ENCODE measurements at regions not wholly inside any gene's neighbourhood (a gene's known extent, or its start where the extent isn't known, plus 50 kb on each side); places are given as distances from the start of the nearest gene placed in this dataset.

- no peak for DNase-seq
Measured at GRCh38 chr16:54579106-54579728, 292.6 kb upstream of the IRX3 start.

GRCh38 chr16:54577651-54578128, 291.1 kb upstream of the IRX3 start:
- no peak for DNase-seq

GRCh38 chr16:54576785-54577184, 290.2 kb upstream of the IRX3 start:
- DNase-seq = no peak

- DNase-seq = peak in 1 of 56 donors; percentile 3
Measured at GRCh38 chr16:54568906-54569807, 282.6 kb upstream of the IRX3 start.

- DNase-seq = no peak
Measured at GRCh38 chr16:54564841-54565240, 278.3 kb upstream of the IRX3 start.

- no peak for DNase-seq
Measured at GRCh38 chr16:54554581-54554980, 268.0 kb upstream of the IRX3 start.

- no peak for DNase-seq
Measured at GRCh38 chr16:54548281-54548680, 261.7 kb upstream of the IRX3 start.

GRCh38 chr16:54547052-54547451, 260.5 kb upstream of the IRX3 start:
- DNase-seq = no peak

GRCh38 chr16:54546521-54546920, 259.9 kb upstream of the IRX3 start:
- DNase-seq = peak in 1 of 56 donors; percentile 0

- DNase-seq = no peak
Measured at GRCh38 chr16:54545854-54546511, 259.4 kb upstream of the IRX3 start.

GRCh38 chr16:54544553-54545180, 258.1 kb upstream of the IRX3 start:
- no peak for DNase-seq

GRCh38 chr16:54542805-54543505, 256.4 kb upstream of the IRX3 start:
- no peak for DNase-seq

GRCh38 chr16:54540525-54541180, 254.1 kb upstream of the IRX3 start:
- no peak for DNase-seq

GRCh38 chr16:54538276-54538675, 251.7 kb upstream of the IRX3 start:
- no peak for DNase-seq

- no peak for DNase-seq
Measured at GRCh38 chr16:54533856-54534490, 247.4 kb upstream of the IRX3 start.

GRCh38 chr16:54526916-54527315, 240.3 kb upstream of the IRX3 start:
- DNase-seq = no peak

GRCh38 chr16:54526087-54526486, 239.5 kb upstream of the IRX3 start:
- DNase-seq = no peak

- DNase-seq = no peak
Measured at GRCh38 chr16:54525104-54525503, 238.5 kb upstream of the IRX3 start.

GRCh38 chr16:54522584-54522983, 236.0 kb upstream of the IRX3 start:
- no peak for DNase-seq

- no peak for DNase-seq
Measured at GRCh38 chr16:54521327-54521726, 234.7 kb upstream of the IRX3 start.

Measured in amygdala (tissue), 56 donors.